ENCODE measurements at regions not wholly inside any gene's neighbourhood (a gene's known extent, or its start where the extent isn't known, plus 50 kb on each side); places are given as distances from the start of the nearest gene placed in this dataset.
"Not testable (repeated sequence)": the region's sequence is repeated elsewhere in the genome, so short reads cannot be mapped to it uniquely, and the experiment has no call there.

- TF ChIP-seq CTCF (IDR thresholded peaks at IDR 0.05; ENCODE audit: insufficient read depth, low read depth, low read length); EZH2 (IDR thresholded peaks at IDR 0.05; ENCODE audit: insufficient read depth, low read length): not testable (repeated sequence)
Observed at GRCh38 chr7:66461397-66461796, 167.3 kb upstream of the KCTD7 start.
